Mucosa of stomach (tissue), 1 donor: ENCODE measurements at regions not wholly inside any gene's neighbourhood (a gene's known extent, or its start where the extent isn't known, plus 50 kb on each side); places are given as distances from the start of the nearest gene placed in this dataset.

ENCODE experiments used
- H3K27me3 ChIP-seq: one replicate; pipeline ENCODE4 v1.7.0; 2013; ENCODE audit warnings: mild to moderate bottlenecking, low read length; ENCODE audit not compliant: control insufficient read depth, insufficient read depth
- H3K36me3 ChIP-seq: one replicate; pipeline ENCODE4 v1.7.0; 2013; ENCODE audit warnings: low read length; ENCODE audit not compliant: control insufficient read depth, insufficient read depth
- H3K4me1 ChIP-seq: one replicate; pipeline ENCODE4 v1.7.0; 2013; ENCODE audit warnings: mild to moderate bottlenecking, low read length; ENCODE audit not compliant: control insufficient read depth, insufficient read depth
- H3K4me3 ChIP-seq: one replicate; pipeline ENCODE4 v1.7.0; 2013; ENCODE audit warnings: low read length
- H3K9ac ChIP-seq: one replicate; pipeline ENCODE4 v1.7.0; 2013; ENCODE audit warnings: mild to moderate bottlenecking, low read length, moderate library complexity
- H3K9me3 ChIP-seq: one replicate; pipeline ENCODE4 v1.7.0; 2013; ENCODE audit warnings: mild to moderate bottlenecking, low read length, moderate library complexity; ENCODE audit not compliant: control insufficient read depth
- donor health status: Pancreatic carcinoma.

GRCh38 chr16:86979984-86980553 is 337.1 kb downstream of the C16orf95 start:
- Histone ChIP-seq H3K36me3 (no peaks in the 10 kb centered on the region), H3K27me3 (no peaks in the 10 kb centered on the region), H3K4me1 (no peaks in the 10 kb centered on the region), H3K4me3 (no peak overlapping the region), H3K9me3 (no peaks in the 10 kb centered on the region), H3K9ac (no peak overlapping the region)

DNA sequence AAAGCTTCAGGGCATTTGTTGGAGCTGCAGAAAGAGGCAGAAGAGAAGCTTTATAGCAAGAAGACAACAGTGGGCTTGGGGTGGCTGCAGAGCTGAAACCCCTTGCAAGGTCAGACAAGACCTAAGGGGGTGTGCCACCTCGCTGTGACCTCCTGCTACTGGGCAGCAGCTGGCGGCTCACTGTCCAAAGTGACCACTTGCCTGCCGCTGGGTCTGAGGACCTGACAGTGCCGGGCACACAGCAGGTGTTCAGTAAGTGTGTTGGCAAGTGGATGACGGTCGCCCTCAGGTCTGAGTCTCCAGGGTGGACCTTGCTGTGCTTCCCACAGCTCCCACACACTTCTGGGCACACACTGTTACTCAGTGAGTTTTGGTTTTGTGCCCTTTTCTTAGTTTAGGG is 336.5 kb downstream of the C16orf95 start:
- Histone ChIP-seq H3K9ac (no peak overlapping the region), H3K36me3 (no peaks in the 10 kb centered on the region), H3K4me1 (no peaks in the 10 kb centered on the region), H3K9me3 (no peaks in the 10 kb centered on the region), H3K27me3 (no peaks in the 10 kb centered on the region), H3K4me3 (no peak overlapping the region)

DNA sequence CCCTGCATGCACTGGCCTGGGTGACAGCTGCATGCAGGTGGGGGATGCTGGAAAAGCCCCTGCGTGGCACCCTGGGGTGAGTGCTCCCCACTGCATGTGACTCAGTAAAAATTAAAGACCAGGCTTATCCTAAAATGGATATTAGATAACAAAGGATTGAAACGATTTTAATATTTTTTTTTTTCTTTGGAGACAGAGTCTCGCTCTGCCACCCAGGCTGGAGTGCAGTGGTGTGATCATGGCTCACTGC is 334.9 kb downstream of the C16orf95 start:
- Histone ChIP-seq H3K4me3 (no peak overlapping the region), H3K36me3 (no peaks in the 10 kb centered on the region), H3K4me1 (no peaks in the 10 kb centered on the region), H3K27me3 (no peaks in the 10 kb centered on the region), H3K9ac (no peak overlapping the region), H3K9me3 (no peaks in the 10 kb centered on the region)

DNA sequence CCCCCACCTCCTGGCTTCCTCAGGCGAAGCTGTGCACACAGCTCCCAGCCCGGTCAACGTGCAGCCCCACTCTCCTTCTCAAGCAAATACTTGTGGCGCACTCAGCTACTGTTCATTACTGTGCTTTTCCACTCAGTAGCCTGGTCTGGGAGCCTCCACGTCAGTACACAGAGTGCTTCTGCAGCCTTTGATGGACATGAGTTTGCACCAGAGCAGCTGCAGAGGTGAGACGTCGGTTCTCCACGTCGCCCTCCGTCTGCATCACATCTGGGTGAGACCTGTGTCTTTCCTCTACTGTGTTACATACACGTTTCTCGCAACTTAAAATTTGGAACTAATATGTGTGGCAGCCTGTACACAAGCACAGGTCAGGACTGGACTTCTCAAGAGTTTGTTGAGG is 334.3 kb downstream of the C16orf95 start:
- Histone ChIP-seq H3K27me3 (no peaks in the 10 kb centered on the region), H3K9ac (no peak overlapping the region), H3K9me3 (no peaks in the 10 kb centered on the region), H3K4me3 (no peak overlapping the region), H3K36me3 (no peaks in the 10 kb centered on the region), H3K4me1 (no peaks in the 10 kb centered on the region)

DNA sequence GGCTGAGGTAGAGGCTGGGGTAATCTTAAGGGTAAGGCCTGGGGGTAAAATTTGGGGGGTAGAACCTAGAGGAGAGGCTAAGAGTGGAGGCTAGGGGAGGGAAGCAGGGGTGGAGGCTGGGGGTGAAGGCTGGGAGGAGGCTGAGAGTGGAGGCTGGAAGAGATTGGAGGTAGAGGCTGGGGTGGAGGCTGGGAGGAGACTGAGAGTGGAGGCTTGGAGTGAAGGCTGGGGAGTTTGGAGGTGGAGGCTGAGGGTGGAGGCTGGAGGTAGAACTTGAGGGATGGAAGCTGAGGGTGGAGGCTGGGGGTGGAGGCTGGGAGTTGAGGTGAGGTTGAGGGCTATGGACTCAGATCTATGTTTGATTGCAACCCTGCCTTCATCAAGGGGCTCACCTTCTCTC is 333.6 kb downstream of the C16orf95 start:
- Histone ChIP-seq H3K9me3 (no peaks in the 10 kb centered on the region), H3K27me3 (no peaks in the 10 kb centered on the region), H3K36me3 (no peaks in the 10 kb centered on the region), H3K4me3 (no peak overlapping the region), H3K9ac (no peak overlapping the region), H3K4me1 (no peaks in the 10 kb centered on the region)

GRCh38 chr16:86984343-86984742 is 332.8 kb downstream of the C16orf95 start:
- no peaks in the 10 kb centered on the region for H3K36me3 ChIP-seq
- H3K27me3 ChIP-seq = no peaks in the 10 kb centered on the region
- H3K4me1 ChIP-seq = no peaks in the 10 kb centered on the region
- H3K9me3 ChIP-seq = no peaks in the 10 kb centered on the region
- no peak overlapping the region for H3K9ac ChIP-seq
- H3K4me3 ChIP-seq = no peak overlapping the region

DNA sequence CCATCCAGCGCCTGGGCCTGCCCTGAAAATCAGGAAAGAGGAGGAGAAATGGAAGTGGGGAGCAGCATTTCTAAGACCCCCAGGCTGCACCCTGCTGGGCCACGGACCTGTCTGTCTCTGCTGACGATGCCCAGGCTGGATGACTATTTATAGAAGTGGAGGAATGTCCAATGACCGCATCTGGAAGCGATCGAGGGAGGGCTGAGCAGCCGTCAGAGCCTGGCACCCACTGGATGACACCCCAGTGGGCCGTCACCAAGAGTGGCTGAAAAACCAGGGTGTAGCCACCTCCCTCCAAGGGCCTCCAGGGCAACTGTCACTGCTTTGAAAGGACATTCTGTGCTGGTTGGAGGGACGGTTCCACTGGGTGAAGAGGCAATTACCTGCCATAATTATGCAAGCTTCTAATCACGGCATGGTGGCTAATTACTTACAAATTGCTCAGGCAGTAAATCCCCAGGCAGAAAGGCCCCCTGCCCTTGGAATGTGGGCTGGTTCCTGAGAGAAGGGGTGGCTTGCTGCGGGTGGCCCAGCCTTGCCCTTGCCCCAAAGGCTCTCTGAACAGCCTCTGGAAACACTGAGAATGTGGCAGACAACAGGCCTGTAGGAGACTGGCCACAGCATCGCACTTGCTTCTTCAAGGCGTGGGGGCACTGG is 332.1 kb downstream of the C16orf95 start:
- no peaks in the 10 kb centered on the region for H3K27me3 ChIP-seq
- H3K9ac ChIP-seq = no peak overlapping the region
- no peaks in the 10 kb centered on the region for H3K4me1 ChIP-seq
- H3K36me3 ChIP-seq = no peaks in the 10 kb centered on the region
- no peaks in the 10 kb centered on the region for H3K9me3 ChIP-seq
- no peak overlapping the region for H3K4me3 ChIP-seq

DNA sequence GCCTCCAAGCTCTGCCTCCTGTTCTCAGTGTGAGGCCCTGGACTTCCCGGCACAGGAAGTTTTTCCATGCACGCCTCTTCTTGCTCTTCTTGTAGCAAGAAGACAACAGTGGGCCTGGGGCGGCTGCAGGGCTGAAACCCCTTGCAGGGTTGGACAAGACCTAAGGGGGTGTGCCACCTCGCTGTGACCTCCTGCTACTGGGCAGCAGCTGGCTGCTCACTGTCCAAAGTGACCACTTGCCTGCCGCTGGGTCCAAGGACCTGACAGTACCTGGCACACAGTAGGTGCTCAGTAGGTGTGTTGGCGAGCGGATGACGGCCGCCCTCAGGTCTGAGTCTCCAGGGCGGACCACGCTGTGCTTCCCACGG is 331.6 kb downstream of the C16orf95 start:
- no peaks in the 10 kb centered on the region for H3K9me3 ChIP-seq
- no peaks in the 10 kb centered on the region for H3K36me3 ChIP-seq
- no peaks in the 10 kb centered on the region for H3K27me3 ChIP-seq
- H3K4me3 ChIP-seq = no peak overlapping the region
- no peak overlapping the region for H3K9ac ChIP-seq
- no peaks in the 10 kb centered on the region for H3K4me1 ChIP-seq

- Histone ChIP-seq H3K4me3 (no peak overlapping the region), H3K9ac (no peak overlapping the region), H3K4me1 (no peaks in the 10 kb centered on the region), H3K27me3 (no peaks in the 10 kb centered on the region), H3K36me3 (no peaks in the 10 kb centered on the region), H3K9me3 (no peaks in the 10 kb centered on the region)
Observed at GRCh38 chr16:86986136-86986535, 331.1 kb downstream of the C16orf95 start.

DNA sequence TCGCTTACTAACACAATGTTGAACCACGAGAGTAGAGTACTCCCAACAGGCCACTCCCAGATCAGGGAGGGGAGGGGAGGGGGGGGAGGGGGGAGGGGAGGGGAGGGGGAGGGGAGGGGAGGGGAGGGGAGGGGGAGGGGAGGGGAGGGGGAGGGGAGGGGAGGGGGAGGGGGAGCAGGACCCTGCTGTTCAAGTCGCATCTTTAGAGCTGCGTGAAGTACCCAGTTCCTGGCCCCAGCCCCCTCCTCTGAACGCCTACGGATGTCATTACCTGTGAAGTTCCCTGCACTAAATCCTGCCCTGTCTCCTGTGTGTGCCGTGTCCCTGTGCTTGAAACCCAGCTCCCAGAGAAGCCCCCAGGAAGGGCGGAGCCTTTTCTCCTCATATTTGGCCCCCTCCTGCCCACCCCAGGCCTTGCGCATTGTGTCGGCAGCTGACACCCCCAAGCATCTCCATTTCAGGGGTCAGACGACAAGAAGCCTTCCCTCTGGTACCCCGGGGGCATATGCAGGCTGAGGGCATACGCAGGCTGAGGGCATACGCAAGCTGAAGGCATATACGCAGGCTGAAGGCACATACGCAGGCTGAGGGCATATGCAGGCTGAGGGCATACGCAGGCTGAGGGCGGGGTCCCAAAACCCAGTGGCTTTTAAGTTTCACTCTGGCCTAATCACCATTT is 330.2 kb downstream of the C16orf95 start:
- no peak overlapping the region for H3K9ac ChIP-seq
- H3K9me3 ChIP-seq = no peaks in the 10 kb centered on the region
- no peaks in the 10 kb centered on the region for H3K4me1 ChIP-seq
- H3K36me3 ChIP-seq = no peaks in the 10 kb centered on the region
- no peaks in the 10 kb centered on the region for H3K27me3 ChIP-seq
- no peak overlapping the region for H3K4me3 ChIP-seq

DNA sequence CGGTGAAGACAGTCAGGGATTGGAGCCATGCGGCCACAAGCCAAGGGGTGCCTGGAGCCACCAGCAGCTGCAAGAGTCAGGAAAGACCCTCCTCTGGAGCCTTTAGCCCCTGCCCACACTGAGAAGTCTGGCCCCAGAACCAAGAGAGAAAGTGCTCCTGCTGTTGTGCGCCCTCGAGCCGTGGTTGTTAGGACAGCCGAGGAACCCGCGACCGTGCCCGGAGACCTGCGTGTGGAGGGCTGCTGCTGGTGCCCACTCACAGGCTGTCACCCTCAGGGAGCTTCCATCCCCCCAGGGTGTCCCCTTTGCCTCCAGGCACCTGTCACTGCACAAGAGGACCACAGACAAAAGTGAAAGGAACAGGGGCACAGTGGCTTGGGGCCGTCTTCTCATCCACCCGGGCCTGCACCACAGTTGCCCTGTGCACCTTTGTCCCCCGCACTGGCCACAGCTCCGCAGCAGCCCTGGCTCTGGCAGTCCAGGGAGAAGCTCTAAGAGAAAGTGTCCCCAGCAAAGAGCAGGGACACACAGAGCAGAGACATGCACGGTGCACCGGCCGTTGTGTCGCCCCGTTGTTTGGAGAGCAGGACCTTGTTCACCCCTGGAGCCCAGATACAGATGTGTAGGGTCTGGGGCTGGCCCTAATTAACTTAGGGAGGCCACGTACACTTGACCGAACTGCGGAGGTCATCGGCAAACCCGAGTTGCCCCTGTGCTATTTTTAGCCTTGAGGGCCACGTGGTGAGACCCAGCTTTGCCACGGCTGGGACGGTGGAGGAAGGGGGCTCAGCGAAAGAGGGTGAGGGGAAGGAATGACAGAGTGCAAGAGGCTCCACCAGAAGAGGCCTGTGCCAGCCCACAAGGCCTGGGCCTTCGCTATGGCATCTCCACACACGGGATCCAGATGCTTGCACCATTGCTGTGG is 329.2 kb downstream of the C16orf95 start:
- no peaks in the 10 kb centered on the region for H3K36me3 ChIP-seq
- no peaks in the 10 kb centered on the region for H3K27me3 ChIP-seq
- no peak overlapping the region for H3K4me3 ChIP-seq
- no peaks in the 10 kb centered on the region for H3K9me3 ChIP-seq
- H3K4me1 ChIP-seq = no peaks in the 10 kb centered on the region
- H3K9ac ChIP-seq = no peak overlapping the region
